Glutamatergic neuron (in vitro differentiated cells): ENCODE measurements at regions not wholly inside any gene's neighbourhood (a gene's known extent, or its start where the extent isn't known, plus 50 kb on each side); places are given as distances from the start of the nearest gene placed in this dataset.

Source experiments
- DNase-seq: peaks from one replicate; pipeline ENCODE4 v3.0.0; 2022
- H3K27ac Mint-ChIP-seq: one replicate; pipeline ENCODE4 v1.8.0; 2020; ENCODE audit warnings: mild to moderate bottlenecking, mixed read lengths, inconsistent platforms; ENCODE audit not compliant: unreplicated experiment
- H3K27me3 Mint-ChIP-seq: one replicate; pipeline ENCODE4 v1.8.0; 2020; ENCODE audit warnings: mild to moderate bottlenecking, moderate library complexity, mixed read lengths, inconsistent platforms; ENCODE audit not compliant: unreplicated experiment
- H3K36me3 Mint-ChIP-seq: one replicate; pipeline ENCODE4 v1.8.0; 2020; ENCODE audit warnings: mild to moderate bottlenecking, mixed read lengths, inconsistent platforms; ENCODE audit not compliant: unreplicated experiment
- H3K4me1 Mint-ChIP-seq: one replicate; pipeline ENCODE4 v1.8.0; 2020; ENCODE audit warnings: mild to moderate bottlenecking, low read depth, mixed read lengths, inconsistent platforms; ENCODE audit not compliant: unreplicated experiment
- H3K4me3 Mint-ChIP-seq: one replicate; pipeline ENCODE4 v1.8.0; 2020; ENCODE audit warnings: mild to moderate bottlenecking, mixed read lengths, inconsistent platforms; ENCODE audit not compliant: unreplicated experiment
- H3K9me3 Mint-ChIP-seq: one replicate; pipeline ENCODE4 v1.8.0; 2020; ENCODE audit warnings: mild to moderate bottlenecking, moderate library complexity, mixed read lengths, inconsistent platforms; ENCODE audit not compliant: unreplicated experiment
- TF ChIP-seq, protein P1 (sequence below): fragments of 200-600 bp; sonication (generic); IDR thresholded peaks from one replicate; pipeline ENCODE4 v1.5.0; 2021; ENCODE audit not compliant: partially characterized antibody, unreplicated experiment

DNA sequence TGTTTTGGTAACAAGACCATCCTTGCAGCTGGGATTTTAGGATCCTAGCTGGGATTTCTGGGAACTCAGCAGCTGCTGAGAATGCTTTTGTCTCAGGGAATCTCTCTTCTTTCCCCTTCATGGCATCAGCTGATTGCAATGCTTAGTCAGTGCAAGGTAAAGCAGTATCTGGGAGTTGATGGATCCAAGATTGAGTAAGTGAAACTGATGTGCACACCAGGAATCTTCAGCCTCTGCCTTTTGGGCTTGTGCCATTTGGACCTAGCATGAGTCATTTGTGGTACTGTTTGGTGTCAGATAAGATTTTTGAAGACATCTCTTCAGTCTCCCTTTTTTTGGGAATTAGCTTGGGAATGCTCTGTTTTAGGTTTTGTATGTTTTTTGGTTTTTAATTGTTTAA is 363.3 kb upstream of the TFPI start:
- no peaks in the 10 kb centered on the region for H3K27me3 Mint-ChIP-seq
- H3K4me3 Mint-ChIP-seq = no peak overlapping the region
- no peak for DNase-seq
- no peak overlapping the region for H3K27ac Mint-ChIP-seq
- H3K4me1 Mint-ChIP-seq = peaks cover 2% of the 10 kb centered on the region
- H3K9me3 Mint-ChIP-seq = no peaks in the 10 kb centered on the region
- H3K36me3 Mint-ChIP-seq = no peaks in the 10 kb centered on the region
- TF ChIP-seq, protein P1, sequence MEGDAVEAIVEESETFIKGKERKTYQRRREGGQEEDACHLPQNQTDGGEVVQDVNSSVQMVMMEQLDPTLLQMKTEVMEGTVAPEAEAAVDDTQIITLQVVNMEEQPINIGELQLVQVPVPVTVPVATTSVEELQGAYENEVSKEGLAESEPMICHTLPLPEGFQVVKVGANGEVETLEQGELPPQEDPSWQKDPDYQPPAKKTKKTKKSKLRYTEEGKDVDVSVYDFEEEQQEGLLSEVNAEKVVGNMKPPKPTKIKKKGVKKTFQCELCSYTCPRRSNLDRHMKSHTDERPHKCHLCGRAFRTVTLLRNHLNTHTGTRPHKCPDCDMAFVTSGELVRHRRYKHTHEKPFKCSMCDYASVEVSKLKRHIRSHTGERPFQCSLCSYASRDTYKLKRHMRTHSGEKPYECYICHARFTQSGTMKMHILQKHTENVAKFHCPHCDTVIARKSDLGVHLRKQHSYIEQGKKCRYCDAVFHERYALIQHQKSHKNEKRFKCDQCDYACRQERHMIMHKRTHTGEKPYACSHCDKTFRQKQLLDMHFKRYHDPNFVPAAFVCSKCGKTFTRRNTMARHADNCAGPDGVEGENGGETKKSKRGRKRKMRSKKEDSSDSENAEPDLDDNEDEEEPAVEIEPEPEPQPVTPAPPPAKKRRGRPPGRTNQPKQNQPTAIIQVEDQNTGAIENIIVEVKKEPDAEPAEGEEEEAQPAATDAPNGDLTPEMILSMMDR = no peak

DNA sequence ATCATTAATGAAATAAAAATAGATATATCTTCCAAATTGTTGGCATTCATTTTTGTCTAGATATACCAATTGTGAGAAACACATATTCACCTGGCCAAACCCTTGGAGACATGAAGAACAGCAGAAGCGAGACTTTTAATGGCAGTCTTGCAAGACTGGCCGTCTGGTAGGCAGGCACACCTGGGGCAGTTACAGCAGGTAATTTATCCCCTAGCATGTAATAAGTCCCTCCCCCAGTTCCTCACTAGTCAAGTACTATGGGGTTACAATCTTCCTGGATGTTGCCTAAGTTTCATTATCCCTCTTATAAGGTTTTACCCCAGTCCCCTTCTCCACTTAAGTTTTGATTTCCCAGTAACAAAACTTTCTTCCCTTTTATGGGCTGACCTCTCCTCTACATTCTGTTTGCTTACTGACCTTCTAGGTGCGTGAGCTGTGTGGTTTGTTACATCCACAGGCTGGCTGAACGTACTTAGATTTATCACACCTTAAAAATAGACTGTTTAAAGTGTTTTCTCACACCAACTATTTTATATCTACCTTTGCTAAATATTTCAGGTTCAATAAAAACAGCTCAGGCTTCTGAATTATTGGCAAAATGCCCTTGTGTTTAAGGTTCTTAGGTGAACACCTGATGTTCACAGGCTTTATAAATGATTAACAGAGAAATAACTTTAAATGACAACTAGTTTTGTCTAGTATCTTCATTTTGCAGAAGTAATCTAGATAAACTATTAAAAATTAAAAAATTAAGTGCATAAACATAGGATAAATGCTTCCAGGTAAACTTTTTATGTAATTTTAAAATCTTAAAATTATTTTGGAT is 365.0 kb upstream of the TFPI start:
- H3K27me3 Mint-ChIP-seq = no peaks in the 10 kb centered on the region
- H3K36me3 Mint-ChIP-seq = no peaks in the 10 kb centered on the region
- TF ChIP-seq, protein P1 = no peak
- DNase-seq = no peak
- H3K4me3 Mint-ChIP-seq = no peak overlapping the region
- no peak overlapping the region for H3K27ac Mint-ChIP-seq
- H3K9me3 Mint-ChIP-seq = no peaks in the 10 kb centered on the region
- H3K4me1 Mint-ChIP-seq = peaks cover 2% of the 10 kb centered on the region

DNA sequence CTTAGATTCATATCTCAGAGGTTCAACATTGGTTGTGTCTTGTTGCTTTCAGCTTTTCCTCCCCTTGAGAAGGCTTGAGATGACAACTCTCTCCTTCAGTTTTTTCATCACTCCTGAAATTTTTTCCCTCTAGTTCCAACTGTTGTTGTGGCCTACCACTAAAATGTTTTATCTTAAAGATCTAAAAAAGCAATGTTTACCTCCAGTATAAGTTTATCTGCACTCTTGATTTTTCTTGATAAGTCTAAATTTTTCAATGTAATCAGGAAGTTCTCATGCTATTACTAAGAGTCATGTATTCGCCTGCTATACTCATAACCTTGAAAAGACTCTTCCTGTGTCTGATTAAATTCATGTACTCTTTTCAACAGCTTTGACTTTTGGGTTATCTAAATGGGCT is 366.3 kb upstream of the TFPI start:
- Mint-ChIP-seq H3K27me3 (no peaks in the 10 kb centered on the region), H3K9me3 (no peaks in the 10 kb centered on the region), H3K4me1 (peaks cover 2% of the 10 kb centered on the region), H3K4me3 (no peak overlapping the region), H3K36me3 (no peaks in the 10 kb centered on the region), H3K27ac (no peak overlapping the region)
- TF ChIP-seq, protein P1 = no peak
- DNase-seq = no peak

DNA sequence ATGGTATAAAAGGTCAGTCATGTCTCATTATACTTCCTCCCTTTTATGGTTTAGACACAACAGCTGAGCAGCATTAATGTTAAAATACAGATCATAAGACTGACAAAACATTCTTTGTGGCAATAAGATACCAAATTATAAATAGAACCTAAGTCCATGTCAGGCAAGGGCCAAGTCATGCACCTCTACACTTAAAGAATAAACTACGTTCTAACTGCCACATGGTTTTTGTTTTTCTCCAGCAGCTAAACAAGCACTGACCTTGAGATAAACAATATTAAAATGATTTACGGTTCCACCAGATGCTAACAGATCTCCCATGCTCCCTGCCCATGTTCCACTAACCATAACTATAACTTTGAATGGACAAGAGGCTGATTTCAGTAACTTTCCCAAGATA is 368.6 kb upstream of the TFPI start:
- Mint-ChIP-seq H3K4me1 (no peaks in the 10 kb centered on the region), H3K27ac (no peak overlapping the region)

DNA sequence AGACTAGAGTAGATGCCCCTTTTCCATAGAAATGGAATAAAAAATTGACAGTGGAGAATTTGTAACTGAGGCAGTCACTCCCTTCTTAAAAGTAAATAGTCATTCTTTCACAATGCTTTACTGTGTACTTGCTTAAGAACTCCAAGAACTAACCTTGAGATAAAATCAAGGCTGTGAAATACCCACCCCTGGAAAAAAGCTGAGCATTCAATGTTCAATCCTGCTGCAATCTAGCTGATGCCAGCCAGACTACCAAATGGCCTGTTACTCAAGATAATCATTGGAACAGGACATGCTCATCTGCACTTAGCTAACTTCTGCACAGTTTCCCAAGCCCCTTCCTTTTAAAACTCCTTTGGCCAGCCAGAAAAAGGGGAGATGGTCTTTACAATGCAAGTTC is 367.4 kb upstream of the GULP1 start:
- DNase-seq = no peak
- Mint-ChIP-seq H3K27ac (no peak overlapping the region), H3K27me3 (no peaks in the 10 kb centered on the region), H3K4me1 (no peaks in the 10 kb centered on the region), H3K9me3 (no peaks in the 10 kb centered on the region), H3K4me3 (no peak overlapping the region), H3K36me3 (no peaks in the 10 kb centered on the region)
- TF ChIP-seq, protein P1 = no peak

More for the DNA sequence above, 368.6 kb upstream of the TFPI start:
- DNase-seq = no peak
- TF ChIP-seq, protein P1 = no peak
- no peaks in the 10 kb centered on the region for H3K9me3 Mint-ChIP-seq
- H3K36me3 Mint-ChIP-seq = no peaks in the 10 kb centered on the region
- no peak overlapping the region for H3K4me3 Mint-ChIP-seq
- no peaks in the 10 kb centered on the region for H3K27me3 Mint-ChIP-seq
